Vagina (tissue), 2 donors: ENCODE measurements at regions not wholly inside any gene's neighbourhood (a gene's known extent, or its start where the extent isn't known, plus 50 kb on each side); places are given as distances from the start of the nearest gene placed in this dataset.

Source experiments
- DNase-seq, 2 donors: peaks; one replicate each; pipeline ENCODE4 v3.0.0-alpha.2; 2017; ENCODE audit errors: extremely low spot score in 2 of 2
- H3K27ac ChIP-seq: fragments of 200-600 bp; sonication (generic); one replicate; pipeline ENCODE4 v1.5.1; 2019
- H3K27me3 ChIP-seq: fragments of 200-600 bp; sonication (generic); one replicate; pipeline ENCODE4 v1.5.1; 2019
- H3K36me3 ChIP-seq, 2 donors: fragments of 200-600 bp; sonication (generic); one replicate each; pipeline ENCODE4 v1.5.1; 2017 to 2019
- H3K4me1 ChIP-seq: fragments of 200-600 bp; sonication (generic); one replicate; pipeline ENCODE4 v1.5.1; 2019
- H3K4me3 ChIP-seq, 2 donors: fragments of 200-600 bp; sonication (generic); 1 replicate in 1 of 2; 2 replicates in 1 of 2; pipeline ENCODE4 v1.5.1; 2016 to 2019
- H3K9me3 ChIP-seq: fragments of 200-600 bp; sonication (generic); one replicate; pipeline ENCODE4 v1.5.1; 2019
- POLR2A ChIP-seq, 2 donors: fragments of 450-650 bp; IDR thresholded peaks; one replicate each; pipeline ENCODE4 v1.6.1; 2017; ENCODE audit warnings: antibody characterized with exemption in 2 of 2, mild to moderate bottlenecking in 2 of 2, moderate library complexity in 2 of 2
- POLR2AphosphoS5 ChIP-seq, 2 donors: sonication (generic); formaldehyde crosslinking; IDR thresholded peaks; one replicate each; pipeline ENCODE4 v1.9.0; 2017; ENCODE audit warnings: antibody characterized with exemption in 2 of 2, mild to moderate bottlenecking in 2 of 2, low read depth in 1 of 2; ENCODE audit not compliant: insufficient read depth in 1 of 2
- intact Hi-C: fragments of 100-400 bp; cut with DNase I; formaldehyde crosslinking; loops from one replicate; pipeline ENCODE4 v1.15.1; 2023
- TF ChIP-seq, protein P1 (sequence below), 3 experiments: fragments of 450-650 bp in 2 of 3; fragments of 200-600 bp in 1 of 3; sonication (generic) in 1 of 3; IDR thresholded peaks; one replicate each; pipeline ENCODE4 v1.5.1; 2017 to 2019; ENCODE audit warnings: antibody characterized with exemption in 3 of 3, mild to moderate bottlenecking in 2 of 3, moderate library complexity in 2 of 3

DNA sequence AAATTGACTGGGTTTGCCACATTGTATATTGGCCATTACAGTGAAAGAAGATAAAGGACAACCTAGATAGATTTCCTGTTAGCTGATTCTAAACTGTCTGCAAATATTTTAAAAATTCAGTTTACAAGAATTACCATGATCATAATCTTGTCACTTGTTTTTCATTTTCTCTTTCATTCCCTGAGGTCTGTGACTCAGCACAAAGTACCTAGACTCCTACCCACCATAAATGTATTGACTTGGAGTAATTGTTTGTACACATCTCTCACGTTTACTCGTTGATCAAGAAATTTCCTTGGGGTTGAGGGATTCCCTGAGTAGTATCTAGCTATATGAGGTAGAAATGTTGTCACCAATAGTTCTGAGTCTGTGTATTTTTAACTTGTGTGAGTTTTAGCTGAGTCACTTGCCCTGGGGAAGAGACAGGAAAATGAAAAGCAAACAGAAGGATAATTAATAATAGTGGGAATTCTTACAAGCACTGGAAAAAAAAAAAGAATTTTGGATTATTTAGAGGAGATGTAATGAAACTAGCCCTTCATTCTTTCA, 299.2 kb upstream of the DACH1 start:
- no peak overlapping the region for H3K27ac ChIP-seq
- H3K9me3 ChIP-seq, result no peaks in the 10 kb centered on the region
- DNase-seq, result no peak
- no peaks in the 10 kb centered on the region for H3K36me3 ChIP-seq
- no peaks in the 10 kb centered on the region for H3K4me1 ChIP-seq
- TF ChIP-seq POLR2AphosphoS5 (IDR thresholded peaks at IDR 0.05; ENCODE audit: insufficient read depth in 1 of 2, low read depth in 1 of 2) (no peak), POLR2A (IDR thresholded peaks at IDR 0.05) (no peak)
- TF ChIP-seq, protein P1, sequence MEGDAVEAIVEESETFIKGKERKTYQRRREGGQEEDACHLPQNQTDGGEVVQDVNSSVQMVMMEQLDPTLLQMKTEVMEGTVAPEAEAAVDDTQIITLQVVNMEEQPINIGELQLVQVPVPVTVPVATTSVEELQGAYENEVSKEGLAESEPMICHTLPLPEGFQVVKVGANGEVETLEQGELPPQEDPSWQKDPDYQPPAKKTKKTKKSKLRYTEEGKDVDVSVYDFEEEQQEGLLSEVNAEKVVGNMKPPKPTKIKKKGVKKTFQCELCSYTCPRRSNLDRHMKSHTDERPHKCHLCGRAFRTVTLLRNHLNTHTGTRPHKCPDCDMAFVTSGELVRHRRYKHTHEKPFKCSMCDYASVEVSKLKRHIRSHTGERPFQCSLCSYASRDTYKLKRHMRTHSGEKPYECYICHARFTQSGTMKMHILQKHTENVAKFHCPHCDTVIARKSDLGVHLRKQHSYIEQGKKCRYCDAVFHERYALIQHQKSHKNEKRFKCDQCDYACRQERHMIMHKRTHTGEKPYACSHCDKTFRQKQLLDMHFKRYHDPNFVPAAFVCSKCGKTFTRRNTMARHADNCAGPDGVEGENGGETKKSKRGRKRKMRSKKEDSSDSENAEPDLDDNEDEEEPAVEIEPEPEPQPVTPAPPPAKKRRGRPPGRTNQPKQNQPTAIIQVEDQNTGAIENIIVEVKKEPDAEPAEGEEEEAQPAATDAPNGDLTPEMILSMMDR (IDR thresholded peaks at IDR 0.05), result no peak
- H3K27me3 ChIP-seq, result no peaks in the 10 kb centered on the region
- intact Hi-C loops, result no loop called here
- no peak overlapping the region for H3K4me3 ChIP-seq

DNA sequence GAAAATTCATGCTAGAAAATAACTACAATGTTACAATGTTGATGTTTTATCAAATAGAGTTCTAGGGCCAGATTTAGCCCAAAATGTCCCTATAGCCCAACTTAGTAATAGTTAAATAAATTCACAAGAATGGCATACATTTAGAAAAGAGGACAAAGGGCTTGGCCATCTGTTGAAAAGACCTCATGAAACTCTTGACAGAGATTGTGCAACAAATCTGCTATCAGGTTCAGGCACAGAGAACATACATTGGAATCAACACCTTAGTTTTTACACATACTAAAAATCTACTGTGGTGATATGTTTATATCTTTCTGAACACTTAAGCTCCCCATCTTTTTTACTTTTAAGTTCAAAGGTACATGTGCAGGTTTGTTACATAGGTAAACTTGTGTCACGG, 298.3 kb upstream of the DACH1 start:
- TF ChIP-seq, protein P1 (IDR thresholded peaks at IDR 0.05), result no peak
- TF ChIP-seq POLR2AphosphoS5 (IDR thresholded peaks at IDR 0.05; ENCODE audit: insufficient read depth in 1 of 2, low read depth in 1 of 2) (no peak), POLR2A (IDR thresholded peaks at IDR 0.05) (no peak)
- intact Hi-C loops, result no loop called here
- Histone ChIP-seq H3K9me3 (no peaks in the 10 kb centered on the region), H3K27ac (no peak overlapping the region), H3K4me1 (no peaks in the 10 kb centered on the region), H3K27me3 (no peaks in the 10 kb centered on the region), H3K36me3 (no peaks in the 10 kb centered on the region), H3K4me3 (no peak overlapping the region)
- no peak for DNase-seq

DNA sequence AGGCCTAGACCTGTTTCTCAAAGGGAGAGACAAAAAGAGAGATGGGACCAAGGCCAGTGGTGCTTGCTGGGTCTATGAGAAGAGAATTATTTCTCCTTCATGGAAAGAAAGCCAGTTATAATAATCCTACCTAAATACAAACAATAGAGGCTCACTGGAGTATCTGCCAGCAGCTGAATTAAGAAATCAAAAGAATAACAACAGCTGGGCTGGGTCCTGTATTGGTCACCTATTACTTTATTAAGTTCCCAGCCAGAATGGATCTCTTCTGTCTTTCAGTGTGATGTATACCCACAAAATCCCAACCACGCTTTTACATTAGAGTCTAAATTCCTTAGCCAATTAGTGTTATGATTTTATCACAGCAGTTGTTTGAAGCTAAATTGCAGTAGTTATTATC, 297.8 kb upstream of the DACH1 start:
- TF ChIP-seq POLR2AphosphoS5 (IDR thresholded peaks at IDR 0.05; ENCODE audit: insufficient read depth in 1 of 2, low read depth in 1 of 2) (no peak), POLR2A (IDR thresholded peaks at IDR 0.05) (no peak)
- TF ChIP-seq, protein P1 (IDR thresholded peaks at IDR 0.05), result no peak
- H3K4me3 ChIP-seq, result no peak overlapping the region
- H3K9me3 ChIP-seq, result no peaks in the 10 kb centered on the region
- no peak overlapping the region for H3K27ac ChIP-seq
- no peaks in the 10 kb centered on the region for H3K27me3 ChIP-seq
- no peaks in the 10 kb centered on the region for H3K4me1 ChIP-seq
- H3K36me3 ChIP-seq, result no peaks in the 10 kb centered on the region
- intact Hi-C loops, result no loop called here
- no peak for DNase-seq

DNA sequence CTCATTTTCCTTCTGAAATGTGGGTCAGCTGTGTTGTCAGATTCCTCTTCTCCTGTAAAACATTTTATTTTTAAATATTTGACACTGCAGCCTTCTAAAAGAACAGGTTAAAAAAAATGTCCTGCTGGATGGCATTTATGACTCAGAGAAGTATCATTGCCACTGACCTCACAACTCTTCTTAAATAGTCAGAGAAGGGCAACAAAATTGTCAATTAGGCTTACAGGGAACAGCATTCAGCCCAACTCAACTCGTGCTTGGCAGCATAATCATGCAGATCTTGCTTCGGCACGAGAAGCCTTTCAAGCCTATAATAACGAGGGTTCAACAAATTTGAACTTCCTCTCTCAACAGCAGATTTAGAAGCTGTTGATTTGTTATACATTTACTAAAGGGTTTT, 296.7 kb upstream of the DACH1 start:
- H3K4me1 ChIP-seq, result no peaks in the 10 kb centered on the region
- no peaks in the 10 kb centered on the region for H3K9me3 ChIP-seq
- intact Hi-C loops, result no loop called here
- no peak for DNase-seq
- no peak overlapping the region for H3K27ac ChIP-seq
- no peaks in the 10 kb centered on the region for H3K36me3 ChIP-seq
- TF ChIP-seq, protein P1 (IDR thresholded peaks at IDR 0.05), result no peak
- no peak for TF ChIP-seq POLR2AphosphoS5 (IDR thresholded peaks at IDR 0.05; ENCODE audit: insufficient read depth in 1 of 2, low read depth in 1 of 2)
- no peak for TF ChIP-seq POLR2A (IDR thresholded peaks at IDR 0.05)
- H3K27me3 ChIP-seq, result no peaks in the 10 kb centered on the region
- H3K4me3 ChIP-seq, result no peak overlapping the region

DNA sequence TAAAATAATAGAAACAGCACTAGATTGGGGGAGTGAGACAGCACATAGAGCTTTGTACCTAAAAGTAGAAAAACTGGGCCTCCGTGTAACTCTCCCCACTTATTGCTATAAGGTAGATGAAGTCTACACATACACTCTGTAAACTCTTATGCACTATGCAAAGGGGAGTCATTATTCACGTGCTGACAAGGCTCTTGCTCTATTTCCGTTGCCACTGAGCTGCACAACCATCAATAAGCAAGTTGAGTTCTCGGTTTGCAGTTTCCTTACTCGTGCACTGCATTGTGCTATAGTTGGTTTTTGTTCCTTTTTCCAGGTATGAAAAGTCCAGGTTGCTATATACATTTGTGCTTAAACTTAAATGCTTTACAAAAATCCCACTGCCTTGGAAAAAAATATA, 294.0 kb upstream of the DACH1 start:
- H3K27me3 ChIP-seq, result no peaks in the 10 kb centered on the region
- no peaks in the 10 kb centered on the region for H3K36me3 ChIP-seq
- intact Hi-C loops, result no loop called here
- H3K4me3 ChIP-seq, result no peak overlapping the region
- H3K27ac ChIP-seq, result no peak overlapping the region
- H3K4me1 ChIP-seq, result no peaks in the 10 kb centered on the region
- TF ChIP-seq POLR2A (IDR thresholded peaks at IDR 0.05) (no peak), POLR2AphosphoS5 (IDR thresholded peaks at IDR 0.05; ENCODE audit: insufficient read depth in 1 of 2, low read depth in 1 of 2) (no peak)
- TF ChIP-seq, protein P1 (IDR thresholded peaks at IDR 0.05), result no peak
- H3K9me3 ChIP-seq, result no peaks in the 10 kb centered on the region
- no peak for DNase-seq
